GM12874 (cell line): ENCODE measurements at regions not wholly inside any gene's neighbourhood (a gene's known extent, or its start where the extent isn't known, plus 50 kb on each side); places are given as distances from the start of the nearest gene placed in this dataset.

Experiments
- CTCF ChIP-seq: IDR thresholded peaks from 2 replicates; pipeline ENCODE4 v1.5.1; 2011; ENCODE audit warnings: low read depth, mild to moderate bottlenecking, control low read depth, low read length, moderate library complexity; ENCODE audit not compliant: insufficient read depth

DNA sequence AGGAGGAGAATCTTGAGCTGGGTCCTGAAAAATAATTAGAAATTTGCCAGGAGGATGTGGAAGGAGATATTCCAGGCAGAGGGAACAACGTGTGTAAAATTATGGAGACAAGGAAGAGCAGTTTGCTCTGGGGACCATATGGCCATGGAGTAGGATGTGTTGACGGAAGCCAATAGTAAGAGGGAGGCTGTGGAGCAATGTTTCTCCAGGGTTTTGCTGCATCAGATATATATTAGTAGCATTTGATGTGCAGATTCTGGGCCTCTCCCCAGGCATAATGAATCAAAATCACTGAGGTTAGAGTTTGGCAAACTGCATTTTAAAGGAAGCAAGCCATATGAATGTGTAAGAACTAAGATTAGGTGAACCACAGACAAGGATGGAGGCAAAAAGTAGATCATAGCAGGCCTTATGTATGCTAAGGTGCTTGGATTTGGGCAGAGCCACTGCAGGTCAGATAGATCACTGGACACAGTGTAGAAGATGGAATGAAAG lies 192.9 kb upstream of the IL12A start:
- TF ChIP-seq CTCF, result no peak

DNA sequence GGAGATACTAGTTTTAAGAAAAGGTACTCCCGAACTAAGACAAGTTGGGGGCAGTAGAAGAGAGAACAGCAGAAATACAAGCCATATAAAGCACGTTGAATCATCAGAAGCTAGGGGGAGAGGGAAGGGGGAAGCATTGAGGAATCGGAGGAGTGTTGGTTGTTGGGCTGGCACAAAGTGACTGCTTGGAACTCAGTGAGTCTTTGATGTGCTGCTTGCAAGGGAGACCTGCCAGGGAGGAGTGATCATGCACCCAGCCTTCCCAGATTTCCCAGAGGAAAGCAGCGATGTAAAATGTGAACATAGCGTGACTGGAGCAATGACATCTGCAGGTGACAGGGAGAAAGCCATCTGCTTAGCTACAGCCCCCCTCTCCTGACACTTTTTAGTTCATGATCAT lies 192.4 kb upstream of the IL12A start:
- no peak for TF ChIP-seq CTCF

GRCh38 chr3:159796744-159797143 lies 191.9 kb upstream of the IL12A start:
- no peak for TF ChIP-seq CTCF

- no peak for TF ChIP-seq CTCF
These were observed 190.9 kb upstream of the IL12A start for GRCh38 chr3:159797771-159798170.

DNA sequence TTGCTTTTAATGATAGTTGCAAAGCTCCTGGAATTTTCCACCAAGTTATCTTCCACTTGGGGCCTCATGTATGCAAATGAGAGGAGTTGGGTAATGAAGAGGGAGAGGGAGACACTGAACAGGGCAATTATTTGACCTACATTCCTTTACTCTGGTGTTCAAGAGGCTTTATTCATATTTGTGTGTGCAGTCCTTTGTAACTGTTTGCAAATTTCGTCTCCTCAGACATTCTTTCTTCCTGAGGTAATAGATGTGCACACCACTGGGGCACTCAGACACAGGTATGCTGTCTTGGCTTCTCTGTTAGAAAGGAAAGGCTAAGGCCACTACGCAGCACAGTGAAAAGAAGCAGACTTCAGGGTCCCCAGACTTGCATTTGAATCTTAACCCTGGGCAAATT lies 189.7 kb upstream of the IL12A start:
- TF ChIP-seq CTCF, result no peak

- no peak for TF ChIP-seq CTCF
These were observed 188.0 kb upstream of the IL12A start for GRCh38 chr3:159800434-159801155.

GRCh38 chr3:159802864-159803263 lies 185.8 kb upstream of the IL12A start:
- no peak for TF ChIP-seq CTCF

DNA sequence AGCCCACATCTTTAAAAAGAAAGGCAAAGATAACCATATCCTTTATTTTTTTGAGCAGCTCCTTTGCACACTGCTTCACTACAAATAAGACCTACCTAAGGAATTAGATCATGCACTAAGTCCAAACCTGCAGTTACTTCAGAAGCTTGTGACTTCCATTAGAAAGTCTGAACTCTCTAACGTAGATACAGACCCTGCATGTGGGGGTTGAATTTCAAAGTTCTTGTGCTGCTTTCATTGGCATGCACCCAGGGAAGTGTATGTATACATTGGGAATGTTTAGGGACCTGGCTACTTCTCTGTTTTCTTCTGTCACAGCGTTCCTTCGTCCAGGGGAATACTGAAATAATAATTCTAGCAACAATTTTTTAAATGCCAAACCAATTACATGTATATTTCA lies 185.2 kb upstream of the IL12A start:
- no peak for TF ChIP-seq CTCF
